ENCODE measurements at regions not wholly inside any gene's neighbourhood (a gene's known extent, or its start where the extent isn't known, plus 50 kb on each side); places are given as distances from the start of the nearest gene placed in this dataset.
"Not testable (repeated sequence)": the region's sequence is repeated elsewhere in the genome, so short reads cannot be mapped to it uniquely, and the experiment has no call there.

GRCh38 chr11:13782390-13783075, 114.1 kb downstream of the FAR1 start:
- no peaks in the 10 kb centered on the region for H3K4me1 Mint-ChIP-seq (ENCODE audit: low read depth)
- no peak overlapping the region for H3K4me3 Mint-ChIP-seq (ENCODE audit: low read depth)
- no peaks in the 10 kb centered on the region for H3K9me3 Mint-ChIP-seq
- peaks cover 12% of the 10 kb centered on the region for H3K27me3 Mint-ChIP-seq (ENCODE audit: low read depth)
- intact Hi-C loops (cut with micrococcal nuclease) = no loop called here
- no peak overlapping the region for H3K27ac Mint-ChIP-seq
- no peaks in the 10 kb centered on the region for H3K36me3 Mint-ChIP-seq (ENCODE audit: low read depth)
- DNase-seq (ENCODE audit: low spot score) = no peak

- intact Hi-C loops (cut with micrococcal nuclease) = no loop called here
- no peak overlapping the region for H3K27ac Mint-ChIP-seq
These were observed 116.0 kb downstream of the FAR1 start for GRCh38 chr11:13784441-13784840.

GRCh38 chr11:13784855-13785254, 116.4 kb downstream of the FAR1 start:
- H3K36me3 Mint-ChIP-seq (ENCODE audit: low read depth) = no peaks in the 10 kb centered on the region
- intact Hi-C loops (cut with micrococcal nuclease) = no loop called here
- H3K4me3 Mint-ChIP-seq (ENCODE audit: low read depth) = no peak overlapping the region
- no peak overlapping the region for H3K27ac Mint-ChIP-seq
- peaks cover 10% of the 10 kb centered on the region for H3K27me3 Mint-ChIP-seq (ENCODE audit: low read depth)
- no peak for DNase-seq (ENCODE audit: low spot score)
- H3K9me3 Mint-ChIP-seq = no peaks in the 10 kb centered on the region
- no peaks in the 10 kb centered on the region for H3K4me1 Mint-ChIP-seq (ENCODE audit: low read depth)

More at GRCh38 chr11:13784441-13784840, 116.0 kb downstream of the FAR1 start:
- Mint-ChIP-seq H3K9me3 (no peaks in the 10 kb centered on the region), H3K36me3 (ENCODE audit: low read depth) (no peaks in the 10 kb centered on the region), H3K27me3 (ENCODE audit: low read depth) (peaks cover 10% of the 10 kb centered on the region), H3K4me3 (ENCODE audit: low read depth) (no peak overlapping the region), H3K4me1 (ENCODE audit: low read depth) (no peaks in the 10 kb centered on the region)
- DNase-seq (ENCODE audit: low spot score) = no peak

- H3K4me3 Mint-ChIP-seq (ENCODE audit: low read depth) = no peak overlapping the region
These were observed 118.2 kb downstream of the FAR1 start for GRCh38 chr11:13786688-13787087.

GRCh38 chr11:13797616-13798015, 129.1 kb downstream of the FAR1 start:
- DNase-seq (ENCODE audit: low spot score); H3K4me1 Mint-ChIP-seq (ENCODE audit: low read depth); H3K4me3 Mint-ChIP-seq (ENCODE audit: low read depth); intact Hi-C loops (cut with micrococcal nuclease); H3K27me3 Mint-ChIP-seq (ENCODE audit: low read depth); H3K36me3 Mint-ChIP-seq (ENCODE audit: low read depth); H3K27ac Mint-ChIP-seq: not testable (repeated sequence)
- H3K9me3 Mint-ChIP-seq = peaks cover 20% of the 10 kb centered on the region

More at GRCh38 chr11:13786688-13787087, 118.2 kb downstream of the FAR1 start:
- no peak for DNase-seq (ENCODE audit: low spot score)
- no peaks in the 10 kb centered on the region for H3K36me3 Mint-ChIP-seq (ENCODE audit: low read depth)
- intact Hi-C loops (cut with micrococcal nuclease) = no loop called here
- H3K4me1 Mint-ChIP-seq (ENCODE audit: low read depth) = no peaks in the 10 kb centered on the region
- H3K27ac Mint-ChIP-seq = no peak overlapping the region
- H3K27me3 Mint-ChIP-seq (ENCODE audit: low read depth) = peaks cover 6% of the 10 kb centered on the region
- no peaks in the 10 kb centered on the region for H3K9me3 Mint-ChIP-seq

GRCh38 chr11:13800901-13801300, 132.4 kb downstream of the FAR1 start:
- no peak for DNase-seq (ENCODE audit: low spot score)
- no peak overlapping the region for H3K4me3 Mint-ChIP-seq (ENCODE audit: low read depth)
- no peaks in the 10 kb centered on the region for H3K36me3 Mint-ChIP-seq (ENCODE audit: low read depth)
- H3K4me1 Mint-ChIP-seq (ENCODE audit: low read depth) = no peaks in the 10 kb centered on the region
- peaks cover 20% of the 10 kb centered on the region for H3K9me3 Mint-ChIP-seq
- intact Hi-C loops (cut with micrococcal nuclease) = no loop called here
- no peak overlapping the region for H3K27ac Mint-ChIP-seq
- H3K27me3 Mint-ChIP-seq (ENCODE audit: low read depth) = peaks cover 9% of the 10 kb centered on the region

GRCh38 chr11:13818325-13818724, 144.2 kb upstream of the SPON1 start:
- H3K27ac Mint-ChIP-seq = no peak overlapping the region
- peaks cover 2% of the 10 kb centered on the region for H3K27me3 Mint-ChIP-seq (ENCODE audit: low read depth)
- H3K4me1 Mint-ChIP-seq (ENCODE audit: low read depth) = peaks cover 2% of the 10 kb centered on the region
- no peak for DNase-seq (ENCODE audit: low spot score)
- H3K9me3 Mint-ChIP-seq = peaks cover 7% of the 10 kb centered on the region
- H3K36me3 Mint-ChIP-seq (ENCODE audit: low read depth) = no peaks in the 10 kb centered on the region
- H3K4me3 Mint-ChIP-seq (ENCODE audit: low read depth) = no peak overlapping the region
- intact Hi-C loops (cut with micrococcal nuclease) = no loop called here

- no peaks in the 10 kb centered on the region for H3K4me1 Mint-ChIP-seq (ENCODE audit: low read depth)
- H3K36me3 Mint-ChIP-seq (ENCODE audit: low read depth) = no peaks in the 10 kb centered on the region
- intact Hi-C loops (cut with micrococcal nuclease) = no loop called here
- peaks cover 6% of the 10 kb centered on the region for H3K9me3 Mint-ChIP-seq
- no peak overlapping the region for H3K27ac Mint-ChIP-seq
- no peak overlapping the region for H3K4me3 Mint-ChIP-seq (ENCODE audit: low read depth)
- no peak for DNase-seq (ENCODE audit: low spot score)
- peaks cover 2% of the 10 kb centered on the region for H3K27me3 Mint-ChIP-seq (ENCODE audit: low read depth)
These were observed 135.8 kb upstream of the SPON1 start for GRCh38 chr11:13826505-13827278.

- Mint-ChIP-seq H3K4me3 (ENCODE audit: low read depth) (no peak overlapping the region), H3K4me1 (ENCODE audit: low read depth) (no peaks in the 10 kb centered on the region), H3K9me3 (peaks cover 10% of the 10 kb centered on the region), H3K27ac (no peak overlapping the region), H3K27me3 (ENCODE audit: low read depth) (no peaks in the 10 kb centered on the region), H3K36me3 (ENCODE audit: low read depth) (no peaks in the 10 kb centered on the region)
- DNase-seq (ENCODE audit: low spot score) = no peak
- intact Hi-C loops (cut with micrococcal nuclease) = no loop called here
These were observed 130.8 kb upstream of the SPON1 start for GRCh38 chr11:13831696-13832095.

- DNase-seq (ENCODE audit: low spot score) = no peak
- Mint-ChIP-seq H3K9me3 (peaks cover 10% of the 10 kb centered on the region), H3K36me3 (ENCODE audit: low read depth) (no peaks in the 10 kb centered on the region), H3K4me3 (ENCODE audit: low read depth) (no peak overlapping the region), H3K4me1 (ENCODE audit: low read depth) (no peaks in the 10 kb centered on the region), H3K27me3 (ENCODE audit: low read depth) (peaks cover 2% of the 10 kb centered on the region), H3K27ac (no peak overlapping the region)
- intact Hi-C loops (cut with micrococcal nuclease) = no loop called here
These were observed 128.1 kb upstream of the SPON1 start for GRCh38 chr11:13834463-13834862.

GRCh38 chr11:13836666-13837065, 125.9 kb upstream of the SPON1 start:
- H3K4me1 Mint-ChIP-seq (ENCODE audit: low read depth) = no peaks in the 10 kb centered on the region
- no peak overlapping the region for H3K4me3 Mint-ChIP-seq (ENCODE audit: low read depth)
- H3K27ac Mint-ChIP-seq = no peak overlapping the region
- H3K27me3 Mint-ChIP-seq (ENCODE audit: low read depth) = peaks cover 8% of the 10 kb centered on the region
- DNase-seq (ENCODE audit: low spot score) = no peak
- no peaks in the 10 kb centered on the region for H3K36me3 Mint-ChIP-seq (ENCODE audit: low read depth)
- intact Hi-C loops (cut with micrococcal nuclease) = no loop called here
- peaks cover 4% of the 10 kb centered on the region for H3K9me3 Mint-ChIP-seq

GRCh38 chr11:13837286-13837685, 125.2 kb upstream of the SPON1 start:
- peaks cover 4% of the 10 kb centered on the region for H3K9me3 Mint-ChIP-seq
- H3K4me3 Mint-ChIP-seq (ENCODE audit: low read depth) = no peak overlapping the region
- H3K36me3 Mint-ChIP-seq (ENCODE audit: low read depth) = no peaks in the 10 kb centered on the region
- DNase-seq (ENCODE audit: low spot score) = no peak
- no peaks in the 10 kb centered on the region for H3K4me1 Mint-ChIP-seq (ENCODE audit: low read depth)
- no peak overlapping the region for H3K27ac Mint-ChIP-seq
- H3K27me3 Mint-ChIP-seq (ENCODE audit: low read depth) = peaks cover 8% of the 10 kb centered on the region
- intact Hi-C loops (cut with micrococcal nuclease) = no loop called here

- Mint-ChIP-seq H3K4me3 (ENCODE audit: low read depth) (no peak overlapping the region), H3K9me3 (no peaks in the 10 kb centered on the region), H3K4me1 (ENCODE audit: low read depth) (no peaks in the 10 kb centered on the region), H3K27ac (no peak overlapping the region), H3K27me3 (ENCODE audit: low read depth) (peaks cover 16% of the 10 kb centered on the region), H3K36me3 (ENCODE audit: low read depth) (no peaks in the 10 kb centered on the region)
- intact Hi-C loops (cut with micrococcal nuclease) = no loop called here
- no peak for DNase-seq (ENCODE audit: low spot score)
These were observed 121.1 kb upstream of the SPON1 start for GRCh38 chr11:13841393-13841792.

All from activated T-helper 2 cell treated with anti-CD3 and anti-CD28 coated beads, Interferon-gamma antibody, Interleukin-2, Interleukin-4, amounts not matched to agents 10 μg/mL and 5 μg/mL and 100 μg/mL, durations not matched to agents 14 hours and 24 hours and 36 hours (primary cell).